ENCODE measurements at regions not wholly inside any gene's neighbourhood (a gene's known extent, or its start where the extent isn't known, plus 50 kb on each side); places are given as distances from the start of the nearest gene placed in this dataset.

- TF ChIP-seq CTCF (IDR thresholded peaks at IDR 0.05 in 2 of 3, conservative IDR thresholded peaks at IDR 0.05 in 1 of 3; ENCODE audit: borderline replicate concordance in 1 of 3, insufficient read depth in 1 of 3, low read depth in 2 of 3, low read length in 2 of 3) (no peak), YY1 (IDR thresholded peaks at IDR 0.05; ENCODE audit: extremely low read depth, insufficient replicate concordance, low read depth, low read length) (no peak), TCF7L2 (IDR thresholded peaks at IDR 0.05; ENCODE audit: borderline replicate concordance, extremely low read depth, insufficient read depth, insufficient read length) (no peak), REST (IDR thresholded peaks at IDR 0.05; ENCODE audit: low read depth) (no peak)
Measured at GRCh38 chr11:25357133-25357532, 860.3 kb downstream of the LUZP2 start.

Data from HCT116 (cell line).